HCT116 (cell line): ENCODE measurements at regions not wholly inside any gene's neighbourhood (a gene's known extent, or its start where the extent isn't known, plus 50 kb on each side); places are given as distances from the start of the nearest gene placed in this dataset.

ENCODE experiments used
- ATAC-seq: fragments of 200-7000 bp; cut with Tn5 transposase; 2 replicates; pipeline ENCODE4 v1.9.1; 2020; ENCODE audit warnings: mild to moderate bottlenecking, moderate library complexity
- BruUV-seq: library from RNA; stranded (reverse); fragments of 400-500 nt; replicated peaks from 2 replicates; lab custom pipeline; 2021; lab: Mats Ljungman, UMichigan
- CTCF ChIA-PET: fragments of 300-600 bp; sonication (Branson Sonifier 250); formaldehyde crosslinking; loops from one replicate; lab custom pipeline; 2021; ENCODE audit warnings: antibody characterized with exemption; lab: Charles Lee
- POLR2A ChIA-PET: fragments of 300-600, 350-600 bp; sonication (Branson Sonifier 250); formaldehyde crosslinking; loops from one replicate; lab custom pipeline; 2021; ENCODE audit warnings: antibody characterized with exemption; lab: Charles Lee
- RAD21 ChIA-PET, 2 experiments: fragments of 300-600 bp; sonication (Branson Sonifier 250); formaldehyde crosslinking; loops; one replicate each; lab custom pipeline; 2023; ENCODE audit warnings: low total read pairs in 2 of 2; ENCODE audit not compliant: uncharacterized antibody in 2 of 2, unreplicated experiment in 2 of 2, low non-redundant PET in 1 of 2; lab: Charles Lee
- DNase-seq: peaks from one replicate; pipeline ENCODE4 v3.0.0-alpha.2; 2010; ENCODE audit warnings: low read depth, low spot score
- H2AFZ ChIP-seq: fragments of 200-600 bp; shearing (Covaris generic), sonication (generic); 2 replicates; pipeline ENCODE4 v1.6.1; 2017; ENCODE audit warnings: low read depth, mixed run types, mixed read lengths, antibody characterized with exemption, low read length; ENCODE audit not compliant: poor library complexity, severe bottlenecking
- H3K27ac ChIP-seq: 2 replicates; pipeline ENCODE4 v1.5.1; 2012; ENCODE audit warnings: low read depth, low read length
- H3K27me3 ChIP-seq: fragments of 200-600 bp; sonication (generic); 2 replicates; pipeline ENCODE4 v1.6.1; 2016; ENCODE audit warnings: mixed run types, low read length, mixed read lengths; ENCODE audit not compliant: insufficient read depth
- H3K36me3 ChIP-seq, 2 experiments: fragments of 200-500 bp in 1 of 2; fragments of 200-600 bp in 1 of 2; sonication (Bioruptor generic) in 1 of 2; sonication (generic) in 1 of 2; 2 replicates each; pipeline versions ENCODE4 v1.5.1 to v1.6.1; 2014 to 2016; ENCODE audit warnings: low read length in 2 of 2, inconsistent platforms in 1 of 2, mixed read lengths in 1 of 2, mixed run types in 1 of 2; ENCODE audit not compliant: insufficient read depth in 2 of 2, control insufficient read depth in 1 of 2
- H3K4me1 ChIP-seq, 2 experiments: fragments of 200-600 bp in 1 of 2; sonication (generic) in 1 of 2; 2 replicates each; pipeline versions ENCODE4 v1.5.1 to v1.6.1; 2012 to 2017; ENCODE audit warnings: low read length in 2 of 2, inconsistent platforms in 1 of 2, mild to moderate bottlenecking in 1 of 2, mixed read lengths in 1 of 2, mixed run types in 1 of 2, moderate library complexity in 1 of 2; ENCODE audit not compliant: insufficient read depth in 2 of 2, control insufficient read depth in 1 of 2
- H3K4me2 ChIP-seq: fragments of 200-600 bp; sonication (generic); 2 replicates; pipeline ENCODE4 v1.6.1; 2017; ENCODE audit warnings: mixed run types, low read length, mixed read lengths
- H3K4me3 ChIP-seq, 2 experiments: fragments of 200-600 bp in 1 of 2; sonication (generic) in 1 of 2; replicated peaks in 1 of 2; 2 replicates each; pipeline ENCODE4 v1.5.1; 2011 to 2016; ENCODE audit warnings: low read length in 2 of 2, control low read depth in 1 of 2, low read depth in 1 of 2, mild to moderate bottlenecking in 1 of 2, mixed read lengths in 1 of 2, mixed run types in 1 of 2
- H3K79me2 ChIP-seq: fragments of 200-600 bp; sonication (generic); 2 replicates; pipeline ENCODE4 v1.6.1; 2017; ENCODE audit warnings: mild to moderate bottlenecking, mixed run types, low read length, moderate library complexity, mixed read lengths; ENCODE audit not compliant: insufficient read depth
- H3K9ac ChIP-seq: fragments of 200-600 bp; sonication (generic); 2 replicates; pipeline ENCODE4 v1.6.1; 2016; ENCODE audit warnings: low read length, mixed read lengths
- H3K9me2 ChIP-seq: fragments of 200-600 bp; sonication (generic), shearing (Covaris generic); 2 replicates; pipeline ENCODE4 v1.6.1; 2017; ENCODE audit warnings: mixed run types, mild to moderate bottlenecking, moderate library complexity; ENCODE audit not compliant: insufficient read depth
- H3K9me3 ChIP-seq, 2 experiments: fragments of 200-500 bp in 1 of 2; fragments of 200-600 bp in 1 of 2; sonication (Bioruptor generic) in 1 of 2; sonication (generic) in 1 of 2; 2 replicates each; pipeline ENCODE4 v1.6.1; 2014 to 2017; ENCODE audit warnings: low read length in 2 of 2, mixed read lengths in 2 of 2, inconsistent platforms in 1 of 2, low read depth in 1 of 2, mild to moderate bottlenecking in 1 of 2, mixed run types in 1 of 2, moderate library complexity in 1 of 2; ENCODE audit not compliant: control insufficient read depth in 1 of 2, insufficient read depth in 1 of 2
- H4K20me1 ChIP-seq: fragments of 200-600 bp; sonication (generic), shearing (Covaris generic); 2 replicates; pipeline ENCODE4 v1.6.1; 2017; ENCODE audit warnings: mixed run types, mild to moderate bottlenecking, moderate library complexity; ENCODE audit not compliant: insufficient read depth
- FOSL1 ChIP-seq: IDR thresholded peaks from 2 replicates; pipeline ENCODE4 v1.6.1; 2012; ENCODE audit warnings: low read depth
- JUND ChIP-seq: IDR thresholded peaks from 2 replicates; pipeline ENCODE4 v1.6.1; 2012
- POLR2A ChIP-seq: IDR thresholded peaks from 2 replicates; pipeline ENCODE4 v1.7.0; 2011; ENCODE audit warnings: borderline replicate concordance; ENCODE audit not compliant: insufficient read depth, insufficient read length; ENCODE audit errors: extremely low read depth
- SP1 ChIP-seq: IDR thresholded peaks from 2 replicates; pipeline ENCODE4 v1.6.1; 2012; ENCODE audit warnings: low read depth
- TCF7L2 ChIP-seq: IDR thresholded peaks from 2 replicates; pipeline ENCODE4 v1.7.0; 2011; ENCODE audit warnings: borderline replicate concordance, inconsistent platforms; ENCODE audit not compliant: insufficient read depth, insufficient read length; ENCODE audit errors: extremely low read depth
- YY1 ChIP-seq: IDR thresholded peaks from 2 replicates; pipeline ENCODE4 v1.6.1; 2011; ENCODE audit warnings: low read length, low read depth, moderate library complexity, mild to moderate bottlenecking; ENCODE audit not compliant: insufficient replicate concordance; ENCODE audit errors: extremely low read depth
- ZFX ChIP-seq: fragments of 450-650 bp; IDR thresholded peaks from 2 replicates; pipeline ENCODE4 v1.6.1; 2017
- ZNF274 ChIP-seq: fragments of 200-500 bp; sonication (Bioruptor generic); IDR thresholded peaks from 2 replicates; pipeline ENCODE4 v1.6.1; 2014; ENCODE audit warnings: mild to moderate bottlenecking, low read depth, low read length, inconsistent platforms
- intact Hi-C: fragments of 100-400 bp; cut with micrococcal nuclease; formaldehyde crosslinking; loops from 2 replicates; pipeline ENCODE4 v1.10.0; 2022
- TF ChIP-seq, protein P1 (sequence below): IDR thresholded peaks from 2 replicates; pipeline ENCODE4 v1.6.1; 2012; ENCODE audit warnings: low read depth

DNA sequence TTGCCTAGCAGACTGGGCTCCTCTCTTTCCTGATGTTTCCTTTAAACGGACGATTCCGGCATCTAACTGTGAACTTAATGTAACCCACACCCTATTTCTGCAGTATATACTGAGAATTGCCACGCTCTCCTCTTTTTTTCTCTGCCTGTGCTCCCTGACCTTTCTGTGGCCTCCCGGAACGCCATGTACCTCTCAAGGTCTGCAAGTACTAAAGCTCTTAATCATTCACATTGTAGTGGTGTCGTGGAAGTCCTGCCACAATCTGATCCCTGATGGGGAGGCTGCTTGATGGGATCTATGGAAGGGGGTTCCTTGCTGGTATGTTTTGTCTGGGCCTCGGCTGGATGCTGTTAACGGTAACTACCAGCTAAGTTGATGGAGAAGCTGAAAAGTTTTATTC lies 302.9 kb upstream of the EPHA5 start:
- Histone ChIP-seq H3K27ac (no peak overlapping the region), H3K79me2 (no peaks in the 10 kb centered on the region), H3K27me3 (no peaks in the 10 kb centered on the region), H3K9me3 (peaks cover 8 to 26% of the 10 kb centered on the region in 2 experiments; a peak in 3 of 4 replicates), H4K20me1 (no peaks in the 10 kb centered on the region), H3K4me1 (no peaks in the 10 kb centered on the region), H2AFZ (no peak overlapping the region), H3K36me3 (no peaks in the 10 kb centered on the region), H3K4me2 (no peak overlapping the region), H3K9ac (no peak overlapping the region), H3K9me2 (no peaks in the 10 kb centered on the region), H3K4me3 (no peak overlapping the region)
- intact Hi-C loops, result no loop called here
- ChIA-PET RAD21 (no interaction called here), CTCF (no interaction called here), POLR2A (no interaction called here)
- TF ChIP-seq ZNF274 (no peak), FOSL1 (no peak), JUND (no peak), YY1 (no peak), POLR2A (no peak), SP1 (no peak), TCF7L2 (no peak), ZFX (no peak)
- TF ChIP-seq, protein P1, sequence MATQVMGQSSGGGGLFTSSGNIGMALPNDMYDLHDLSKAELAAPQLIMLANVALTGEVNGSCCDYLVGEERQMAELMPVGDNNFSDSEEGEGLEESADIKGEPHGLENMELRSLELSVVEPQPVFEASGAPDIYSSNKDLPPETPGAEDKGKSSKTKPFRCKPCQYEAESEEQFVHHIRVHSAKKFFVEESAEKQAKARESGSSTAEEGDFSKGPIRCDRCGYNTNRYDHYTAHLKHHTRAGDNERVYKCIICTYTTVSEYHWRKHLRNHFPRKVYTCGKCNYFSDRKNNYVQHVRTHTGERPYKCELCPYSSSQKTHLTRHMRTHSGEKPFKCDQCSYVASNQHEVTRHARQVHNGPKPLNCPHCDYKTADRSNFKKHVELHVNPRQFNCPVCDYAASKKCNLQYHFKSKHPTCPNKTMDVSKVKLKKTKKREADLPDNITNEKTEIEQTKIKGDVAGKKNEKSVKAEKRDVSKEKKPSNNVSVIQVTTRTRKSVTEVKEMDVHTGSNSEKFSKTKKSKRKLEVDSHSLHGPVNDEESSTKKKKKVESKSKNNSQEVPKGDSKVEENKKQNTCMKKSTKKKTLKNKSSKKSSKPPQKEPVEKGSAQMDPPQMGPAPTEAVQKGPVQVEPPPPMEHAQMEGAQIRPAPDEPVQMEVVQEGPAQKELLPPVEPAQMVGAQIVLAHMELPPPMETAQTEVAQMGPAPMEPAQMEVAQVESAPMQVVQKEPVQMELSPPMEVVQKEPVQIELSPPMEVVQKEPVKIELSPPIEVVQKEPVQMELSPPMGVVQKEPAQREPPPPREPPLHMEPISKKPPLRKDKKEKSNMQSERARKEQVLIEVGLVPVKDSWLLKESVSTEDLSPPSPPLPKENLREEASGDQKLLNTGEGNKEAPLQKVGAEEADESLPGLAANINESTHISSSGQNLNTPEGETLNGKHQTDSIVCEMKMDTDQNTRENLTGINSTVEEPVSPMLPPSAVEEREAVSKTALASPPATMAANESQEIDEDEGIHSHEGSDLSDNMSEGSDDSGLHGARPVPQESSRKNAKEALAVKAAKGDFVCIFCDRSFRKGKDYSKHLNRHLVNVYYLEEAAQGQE, result no peak
- ATAC-seq (no peak), DNase-seq (no peak)
- no TSS peak for BruUV-seq
